ENCODE measurements at regions not wholly inside any gene's neighbourhood (a gene's known extent, or its start where the extent isn't known, plus 50 kb on each side); places are given as distances from the start of the nearest gene placed in this dataset.

- peak; percentile 91 for DNase-seq
These were observed 163.8 kb upstream of the LMNTD1 start for GRCh38 chr12:25716842-25717241.

GRCh38 chr12:25717552-25717951 lies 164.5 kb upstream of the LMNTD1 start:
- no peak for DNase-seq

- no peak for DNase-seq
These were observed 165.1 kb upstream of the LMNTD1 start for GRCh38 chr12:25718081-25718731.

- DNase-seq = no peak
These were observed 166.4 kb upstream of the LMNTD1 start for GRCh38 chr12:25719505-25719904.

GRCh38 chr12:25723336-25723735 lies 170.3 kb upstream of the LMNTD1 start:
- no peak for DNase-seq

- no peak for DNase-seq
These were observed 170.9 kb upstream of the LMNTD1 start for GRCh38 chr12:25723921-25724491.

- DNase-seq = no peak
These were observed 172.4 kb upstream of the LMNTD1 start for GRCh38 chr12:25725470-25725869.

- peak; percentile 94 for DNase-seq
These were observed 172.8 kb upstream of the LMNTD1 start for GRCh38 chr12:25725931-25726330.

GRCh38 chr12:25728056-25728595 lies 175.0 kb upstream of the LMNTD1 start:
- DNase-seq = peak; percentile 75

- DNase-seq = no peak
These were observed 177.6 kb upstream of the LMNTD1 start for GRCh38 chr12:25730489-25731349.

GRCh38 chr12:25733541-25733940 lies 180.5 kb upstream of the LMNTD1 start:
- DNase-seq = no peak

GRCh38 chr12:25734529-25735180 lies 181.6 kb upstream of the LMNTD1 start:
- DNase-seq = no peak

- no peak for DNase-seq
These were observed 187.5 kb upstream of the LMNTD1 start for GRCh38 chr12:25740617-25741016.

- no peak for DNase-seq
These were observed 188.8 kb upstream of the LMNTD1 start for GRCh38 chr12:25741917-25742316.

- DNase-seq = peak; percentile 65
These were observed 190.7 kb upstream of the LMNTD1 start for GRCh38 chr12:25743679-25744215.

- no peak for DNase-seq
These were observed 191.2 kb upstream of the LMNTD1 start for GRCh38 chr12:25744313-25744712.

GRCh38 chr12:25745281-25745680 lies 192.2 kb upstream of the LMNTD1 start:
- no peak for DNase-seq

GRCh38 chr12:25746131-25746530 lies 193.0 kb upstream of the LMNTD1 start:
- no peak for DNase-seq

- DNase-seq = peak; percentile 78
These were observed 199.7 kb upstream of the LMNTD1 start for GRCh38 chr12:25752710-25753309.

- no peak for DNase-seq
These were observed 202.3 kb upstream of the LMNTD1 start for GRCh38 chr12:25755136-25755970.

- peak; percentile 70 for DNase-seq
These were observed 202.6 kb upstream of the RASSF8 start for GRCh38 chr12:25755971-25756260.

Measured in DMS53 (cell line).